Neuronal stem cell (in vitro differentiated cells): ENCODE measurements at regions not wholly inside any gene's neighbourhood (a gene's known extent, or its start where the extent isn't known, plus 50 kb on each side); places are given as distances from the start of the nearest gene placed in this dataset.

ENCODE experiments used
- DNase-seq: peaks from one replicate; pipeline ENCODE4 v3.0.0-alpha.2; 2013; ENCODE audit warnings: low spot score
- H2AFZ ChIP-seq: one replicate; pipeline ENCODE4 v1.6.1; 2013; ENCODE audit warnings: mild to moderate bottlenecking, low read length, inconsistent platforms
- H2AK5ac ChIP-seq: 2 replicates; pipeline ENCODE4 v1.6.1; 2013; ENCODE audit warnings: low read depth, mild to moderate bottlenecking, inconsistent platforms, low read length, moderate library complexity, mixed read lengths
- H2BK120ac ChIP-seq: 2 replicates; pipeline ENCODE4 v1.6.1; 2013; ENCODE audit warnings: low read depth, mild to moderate bottlenecking, inconsistent platforms, low read length, moderate library complexity, mixed read lengths
- H2BK12ac ChIP-seq: one replicate; pipeline ENCODE4 v1.6.1; 2013; ENCODE audit warnings: low read length, inconsistent platforms
- H2BK15ac ChIP-seq: 2 replicates; pipeline ENCODE4 v1.6.1; 2013; ENCODE audit warnings: mild to moderate bottlenecking, low read length, inconsistent platforms, mixed read lengths
- H2BK5ac ChIP-seq: one replicate; pipeline ENCODE4 v1.6.1; 2013; ENCODE audit warnings: inconsistent platforms, mild to moderate bottlenecking, low read length, moderate library complexity
- H3K14ac ChIP-seq: one replicate; pipeline ENCODE4 v1.6.1; 2013; ENCODE audit warnings: low read length, inconsistent platforms
- H3K18ac ChIP-seq: 2 replicates; pipeline ENCODE4 v1.6.1; 2013; ENCODE audit warnings: low read length, inconsistent platforms
- H3K23ac ChIP-seq: 2 replicates; pipeline ENCODE4 v1.6.1; 2013; ENCODE audit warnings: low read depth, mild to moderate bottlenecking, mixed read lengths, low read length, inconsistent platforms; ENCODE audit not compliant: poor library complexity
- H3K27ac ChIP-seq: replicated peaks from 3 replicates; pipeline ENCODE4 v1.5.1; 2013; ENCODE audit warnings: low read length, inconsistent platforms
- H3K27me3 ChIP-seq, 3 experiments: 2 replicates each; pipeline ENCODE4 v1.6.1; 2013; ENCODE audit warnings: low read length in 3 of 3, mild to moderate bottlenecking in 2 of 3, inconsistent platforms in 1 of 3, low read depth in 1 of 3, mixed read lengths in 1 of 3, moderate library complexity in 1 of 3; ENCODE audit not compliant: control insufficient read depth in 3 of 3, insufficient read depth in 3 of 3
- H3K36me3 ChIP-seq, 2 donors: replicated peaks in 1 of 2; 2 replicates each; pipeline ENCODE4 v1.6.1; 2013; ENCODE audit warnings: low read length in 2 of 2; ENCODE audit not compliant: control insufficient read depth in 2 of 2, insufficient read depth in 2 of 2
- H3K4ac ChIP-seq: 2 replicates; pipeline ENCODE4 v1.6.1; 2013; ENCODE audit warnings: inconsistent platforms, mild to moderate bottlenecking, low read length, moderate library complexity
- H3K4me1 ChIP-seq, 2 donors: 1 replicate in 1 of 2; 2 replicates in 1 of 2; pipeline ENCODE4 v1.6.1; 2013; ENCODE audit warnings: low read length in 2 of 2, low read depth in 1 of 2; ENCODE audit not compliant: control insufficient read depth in 2 of 2, insufficient read depth in 1 of 2
- H3K4me2 ChIP-seq: one replicate; pipeline ENCODE4 v1.6.1; 2013; ENCODE audit warnings: mild to moderate bottlenecking, low read length, inconsistent platforms; ENCODE audit not compliant: insufficient read depth, poor library complexity, severe bottlenecking
- H3K4me3 ChIP-seq, 2 donors: 2 replicates each; pipeline ENCODE4 v1.5.1; 2013; ENCODE audit warnings: low read length in 2 of 2, mild to moderate bottlenecking in 2 of 2, inconsistent platforms in 1 of 2, moderate library complexity in 1 of 2
- H3K79me1 ChIP-seq: one replicate; pipeline ENCODE4 v1.6.1; 2013; ENCODE audit warnings: low read depth, mild to moderate bottlenecking, inconsistent platforms, low read length, moderate library complexity
- H3K9ac ChIP-seq: one replicate; pipeline ENCODE4 v1.6.1; 2013; ENCODE audit warnings: mild to moderate bottlenecking, low read depth, low read length, inconsistent platforms; ENCODE audit not compliant: poor library complexity
- H3K9me3 ChIP-seq, 2 donors: replicated peaks in 1 of 2; 2 replicates each; pipeline versions ENCODE3 to v1.6.1; 2013; ENCODE audit warnings: low read length in 2 of 2, mild to moderate bottlenecking in 2 of 2, inconsistent platforms in 1 of 2, low read depth in 1 of 2, mixed read lengths in 1 of 2, moderate library complexity in 1 of 2; ENCODE audit not compliant: control insufficient read depth in 2 of 2, insufficient read depth in 1 of 2
- H4K8ac ChIP-seq: one replicate; pipeline ENCODE4 v1.6.1; 2013; ENCODE audit warnings: low read depth, mild to moderate bottlenecking, inconsistent platforms, low read length, moderate library complexity
- H4K91ac ChIP-seq: one replicate; pipeline ENCODE4 v1.6.1; 2013; ENCODE audit warnings: low read length, low read depth, mild to moderate bottlenecking, inconsistent platforms; ENCODE audit not compliant: poor library complexity
- WGBS, 2 donors: extraction: QIAGEN DNeasy Blood & Tissue Kit; methylation state at CpG; one replicate each; pipeline ENCODE4 v1.1.7; 2013; ENCODE audit warnings: missing lambda C conversion rate in 2 of 2, mixed read lengths in 1 of 2; ENCODE audit not compliant: insufficient read length in 2 of 2, insufficient replicate concordance in 1 of 2; ENCODE audit errors: extremely low coverage in 2 of 2; 5-methylcytosine and 5-hydroxymethylcytosine counted together

- Histone ChIP-seq H3K23ac (peak overlapping the region; percentile 92), H3K9me3 (peaks cover 0 to 5% of the 10 kb centered on the region in 2 donors), H3K9ac (peak overlapping the region; percentile 32), H4K91ac (no peak overlapping the region), H3K4me3 (no peak overlapping the region), H2BK12ac (no peak overlapping the region), H2BK15ac (peak overlapping the region; percentile 88), H3K4me2 (no peak overlapping the region), H2AFZ (peak overlapping the region; percentile 87), H3K4ac (peak overlapping the region; percentile 13), H4K8ac (no peak overlapping the region), H3K14ac (no peak overlapping the region), H3K4me1 (peaks cover 16 to 50% of the 10 kb centered on the region in 2 donors), H3K36me3 (peaks cover 0 to 3% of the 10 kb centered on the region in 2 donors), H2BK5ac (no peak overlapping the region), H3K18ac (peak overlapping the region; percentile 12), H2AK5ac (peak overlapping the region; percentile 82), H3K27ac (no peak overlapping the region), H2BK120ac (peak overlapping the region; percentile 69), H3K27me3 (no peaks in the 10 kb centered on the region), H3K79me1 (no peaks in the 10 kb centered on the region)
- no CpG with 5 or more reads among the region's 26 CpGs for WGBS, 2 donors
- DNase-seq, result no peak
Observed at GRCh38 chr16:85381738-85382592, 231.2 kb upstream of the GSE1 start.

- H2AFZ ChIP-seq, result no peak overlapping the region
- H2BK12ac ChIP-seq, result peak overlapping the region; percentile 5
- peak overlapping the region; percentile 89 for H3K23ac ChIP-seq
- H3K18ac ChIP-seq, result peak overlapping the region; percentile 12
- peaks cover 0 to 3% of the 10 kb centered on the region in 2 donors for H3K36me3 ChIP-seq
- peak overlapping the region; percentile 7 for H4K91ac ChIP-seq
- no peaks in the 10 kb centered on the region for H3K79me1 ChIP-seq
- no peak overlapping the region for H2BK120ac ChIP-seq
- H2BK5ac ChIP-seq, result no peak overlapping the region
- no peak overlapping the region for H3K4ac ChIP-seq
- H2BK15ac ChIP-seq, result no peak overlapping the region
- H3K4me3 ChIP-seq, result peak overlapping the region in 1 of 2 donors; percentile 68
- no CpG with 5 or more reads among the region's 11 CpGs for WGBS, 2 donors
- peak overlapping the region; percentile 94 for H3K14ac ChIP-seq
- H3K9me3 ChIP-seq, result peaks cover 0 to 5% of the 10 kb centered on the region in 2 donors
- H3K27ac ChIP-seq, result no peak overlapping the region
- DNase-seq, result no peak
- peaks cover 16 to 45% of the 10 kb centered on the region in 2 donors for H3K4me1 ChIP-seq
- H3K9ac ChIP-seq, result peak overlapping the region; percentile 85
- no peak overlapping the region for H3K4me2 ChIP-seq
- peak overlapping the region; percentile 82 for H2AK5ac ChIP-seq
- no peaks in the 10 kb centered on the region for H3K27me3 ChIP-seq
- H4K8ac ChIP-seq, result no peak overlapping the region
Observed at GRCh38 chr16:85382717-85383118, 230.4 kb upstream of the GSE1 start.

- Histone ChIP-seq H3K23ac (no peak overlapping the region), H2BK5ac (no peak overlapping the region), H3K27me3 (no peaks in the 10 kb centered on the region), H3K36me3 (peaks cover 0 to 3% of the 10 kb centered on the region in 2 donors), H2BK12ac (no peak overlapping the region), H3K4me2 (no peak overlapping the region), H3K18ac (peak overlapping the region; percentile 21), H3K79me1 (no peaks in the 10 kb centered on the region), H4K91ac (no peak overlapping the region), H3K4me1 (peaks cover 16 to 44% of the 10 kb centered on the region in 2 donors), H2AK5ac (peak overlapping the region; percentile 33), H3K4me3 (no peak overlapping the region), H4K8ac (no peak overlapping the region), H2AFZ (no peak overlapping the region), H3K9me3 (peaks cover 0 to 5% of the 10 kb centered on the region in 2 donors), H3K27ac (no peak overlapping the region), H3K14ac (no peak overlapping the region), H2BK15ac (peak overlapping the region; percentile 7), H3K4ac (no peak overlapping the region), H2BK120ac (no peak overlapping the region), H3K9ac (no peak overlapping the region)
- WGBS, 2 donors, result no CpG with 5 or more reads among the region's 19 CpGs
- no peak for DNase-seq
Observed at GRCh38 chr16:85383836-85384832, 229.0 kb upstream of the GSE1 start.
